Prostate gland (tissue), 2 donors: ENCODE measurements at regions not wholly inside any gene's neighbourhood (a gene's known extent, or its start where the extent isn't known, plus 50 kb on each side); places are given as distances from the start of the nearest gene placed in this dataset.

Source experiments
- DNase-seq: peaks from one replicate; pipeline ENCODE4 v3.0.0-alpha.2; 2019; ENCODE audit warnings: low spot score
- H3K27ac ChIP-seq, 2 donors: fragments of 200-600 bp; sonication (generic); 2 replicates each; pipeline ENCODE4 v1.5.1; 2017 to 2019
- H3K27me3 ChIP-seq: fragments of 200-600 bp; sonication (generic); replicated peaks from 2 replicates; pipeline ENCODE4 v1.5.1; 2019; ENCODE audit not compliant: insufficient read depth
- H3K36me3 ChIP-seq, 2 donors: fragments of 200-600 bp; sonication (generic); 1 replicate in 1 of 2; 2 replicates in 1 of 2; pipeline versions ENCODE4 v1.5.1 to v1.8.1; 2017 to 2019
- H3K4me1 ChIP-seq: fragments of 200-600 bp; sonication (generic); replicated peaks from 2 replicates; pipeline ENCODE4 v1.5.1; 2019
- H3K4me3 ChIP-seq, 2 donors: fragments of 200-600 bp; sonication (generic); 2 replicates each; pipeline ENCODE4 v1.5.1; 2017 to 2019
- H3K9me3 ChIP-seq: fragments of 200-600 bp; sonication (generic); 2 replicates; pipeline ENCODE4 v1.5.1; 2017
- POLR2A ChIP-seq: fragments of 450-650 bp; IDR thresholded peaks from one replicate; pipeline ENCODE4 v1.6.1; 2016; ENCODE audit warnings: antibody characterized with exemption, mild to moderate bottlenecking
- POLR2AphosphoS5 ChIP-seq: sonication (generic); formaldehyde crosslinking; IDR thresholded peaks from one replicate; pipeline ENCODE4 v1.6.1; 2017; ENCODE audit warnings: antibody characterized with exemption
- WGBS: methylation state at CpG from one replicate; pipeline ENCODE4 v1.1.5; 2018; 5-methylcytosine and 5-hydroxymethylcytosine counted together
- intact Hi-C: fragments of 100-400 bp; cut with DNase I; formaldehyde crosslinking; loops from one replicate; pipeline ENCODE4 v1.14.2; 2022
- TF ChIP-seq, protein P1 (sequence below), 4 experiments: fragments of 200-600 bp in 2 of 4; fragments of 450-650 bp in 2 of 4; sonication (generic) in 2 of 4; IDR thresholded peaks; 1 replicate in 3 of 4; 2 replicates in 1 of 4; pipeline ENCODE4 v1.5.1; 2016 to 2019; ENCODE audit warnings: antibody characterized with exemption in 4 of 4, mild to moderate bottlenecking in 2 of 4, moderate library complexity in 2 of 4

DNA sequence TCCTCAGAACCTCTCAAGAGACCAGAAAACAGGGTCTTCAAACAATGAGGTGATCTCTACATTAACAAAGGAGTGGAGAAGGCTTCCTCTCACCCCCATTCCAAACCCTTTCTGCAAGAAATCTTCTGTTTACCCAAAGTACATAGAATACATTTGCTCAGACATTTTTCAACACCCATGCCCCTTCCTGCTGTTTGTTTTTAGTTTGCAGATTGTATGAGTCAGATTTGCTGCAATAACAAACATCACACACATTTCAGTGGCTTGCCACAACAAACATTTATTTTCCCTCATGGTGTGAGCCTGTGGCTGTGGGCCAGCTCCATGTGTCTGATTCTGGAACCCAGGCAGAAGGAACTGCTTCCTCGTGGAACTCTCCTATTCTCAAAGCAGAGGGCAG is 68.2 kb upstream of the BAIAP2L1 start:
- no peaks in the 10 kb centered on the region for H3K4me1 ChIP-seq
- no peak overlapping the region for H3K4me3 ChIP-seq
- no peaks in the 10 kb centered on the region for H3K36me3 ChIP-seq
- intact Hi-C loops, result no loop called here
- WGBS, result 100% methylated on average over 1 of the region's 1 CpG
- H3K27me3 ChIP-seq, result no peaks in the 10 kb centered on the region
- no peak overlapping the region for H3K27ac ChIP-seq
- TF ChIP-seq, protein P1, sequence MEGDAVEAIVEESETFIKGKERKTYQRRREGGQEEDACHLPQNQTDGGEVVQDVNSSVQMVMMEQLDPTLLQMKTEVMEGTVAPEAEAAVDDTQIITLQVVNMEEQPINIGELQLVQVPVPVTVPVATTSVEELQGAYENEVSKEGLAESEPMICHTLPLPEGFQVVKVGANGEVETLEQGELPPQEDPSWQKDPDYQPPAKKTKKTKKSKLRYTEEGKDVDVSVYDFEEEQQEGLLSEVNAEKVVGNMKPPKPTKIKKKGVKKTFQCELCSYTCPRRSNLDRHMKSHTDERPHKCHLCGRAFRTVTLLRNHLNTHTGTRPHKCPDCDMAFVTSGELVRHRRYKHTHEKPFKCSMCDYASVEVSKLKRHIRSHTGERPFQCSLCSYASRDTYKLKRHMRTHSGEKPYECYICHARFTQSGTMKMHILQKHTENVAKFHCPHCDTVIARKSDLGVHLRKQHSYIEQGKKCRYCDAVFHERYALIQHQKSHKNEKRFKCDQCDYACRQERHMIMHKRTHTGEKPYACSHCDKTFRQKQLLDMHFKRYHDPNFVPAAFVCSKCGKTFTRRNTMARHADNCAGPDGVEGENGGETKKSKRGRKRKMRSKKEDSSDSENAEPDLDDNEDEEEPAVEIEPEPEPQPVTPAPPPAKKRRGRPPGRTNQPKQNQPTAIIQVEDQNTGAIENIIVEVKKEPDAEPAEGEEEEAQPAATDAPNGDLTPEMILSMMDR (IDR thresholded peaks at IDR 0.05), result no peak
- no peak for TF ChIP-seq POLR2A
- no peak for TF ChIP-seq POLR2AphosphoS5
- no peaks in the 10 kb centered on the region for H3K9me3 ChIP-seq
- DNase-seq, result no peak

DNA sequence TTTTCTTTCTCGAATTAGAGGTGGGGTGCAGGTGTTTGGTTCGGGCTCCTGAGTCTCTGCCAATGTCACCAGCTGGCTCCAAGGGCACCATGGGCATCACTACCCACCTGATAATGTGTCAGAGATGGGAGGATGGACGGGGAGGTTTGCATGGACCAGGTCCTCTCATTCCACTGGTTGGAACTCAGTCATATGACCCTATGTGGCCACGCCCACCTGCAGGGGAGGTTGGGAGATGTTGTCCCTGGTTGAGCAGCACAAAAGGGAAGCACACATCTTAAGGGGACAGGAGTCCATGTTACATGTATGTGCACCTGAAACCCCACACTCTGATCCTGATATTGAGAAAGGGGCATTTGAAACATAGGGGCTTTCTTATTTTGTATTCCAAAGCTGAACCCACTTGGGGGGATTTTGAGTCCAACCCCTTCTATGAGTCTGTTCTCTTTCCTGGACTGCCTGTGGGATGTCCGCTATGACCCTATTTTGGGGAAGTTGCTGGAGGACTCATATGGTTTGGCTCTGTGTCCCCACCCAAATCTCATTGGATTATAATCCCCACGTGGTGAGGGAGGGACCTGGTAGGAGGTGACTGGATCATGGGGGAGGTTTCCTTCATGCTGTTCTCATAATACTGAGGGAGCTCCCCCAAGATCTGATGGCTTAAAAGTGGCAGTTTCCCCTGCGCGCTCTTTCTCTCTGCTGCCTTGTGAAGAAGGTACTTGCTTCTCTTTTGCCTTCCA is 66.9 kb upstream of the BAIAP2L1 start:
- TF ChIP-seq, protein P1 (IDR thresholded peaks at IDR 0.05), result no peak
- TF ChIP-seq POLR2AphosphoS5 (no peak), POLR2A (no peak)

DNA sequence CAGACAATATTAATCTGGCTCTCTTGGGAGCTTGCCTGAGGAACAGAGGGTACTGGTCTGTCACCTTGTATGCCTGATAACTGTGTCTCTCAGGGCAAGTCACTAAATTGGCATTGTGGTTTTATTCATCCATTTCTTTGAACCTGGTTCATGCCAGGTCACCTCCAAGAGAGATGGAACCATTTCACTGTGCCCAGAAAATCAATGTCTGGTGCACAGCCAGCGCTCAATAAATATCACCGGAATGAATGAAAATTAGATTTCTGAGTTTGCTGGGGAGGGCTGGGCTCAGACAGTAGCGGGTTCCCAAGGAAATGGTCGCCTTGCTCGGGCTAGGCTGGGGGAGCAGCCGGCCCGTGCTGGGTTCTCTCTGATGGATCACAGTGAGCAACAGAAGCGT is 64.1 kb upstream of the BAIAP2L1 start:
- DNase-seq, result no peak
- Histone ChIP-seq H3K4me1 (no peaks in the 10 kb centered on the region), H3K4me3 (no peak overlapping the region), H3K27me3 (no peaks in the 10 kb centered on the region), H3K9me3 (no peaks in the 10 kb centered on the region), H3K27ac (no peak overlapping the region), H3K36me3 (no peaks in the 10 kb centered on the region)
- intact Hi-C loops, result no loop called here
- 86% methylated on average over 8 of the region's 8 CpGs for WGBS
- no peak for TF ChIP-seq POLR2AphosphoS5
- TF ChIP-seq, protein P1 (IDR thresholded peaks at IDR 0.05), result no peak
- no peak for TF ChIP-seq POLR2A

More for the DNA sequence above, 66.9 kb upstream of the BAIAP2L1 start:
- WGBS, result 87% methylated on average over 8 of the region's 8 CpGs
- DNase-seq, result no peak
- Histone ChIP-seq H3K27me3 (no peaks in the 10 kb centered on the region), H3K27ac (no peak overlapping the region), H3K9me3 (no peaks in the 10 kb centered on the region), H3K4me1 (no peaks in the 10 kb centered on the region), H3K36me3 (no peaks in the 10 kb centered on the region), H3K4me3 (no peak overlapping the region)
- intact Hi-C loops, result no loop called here

DNA sequence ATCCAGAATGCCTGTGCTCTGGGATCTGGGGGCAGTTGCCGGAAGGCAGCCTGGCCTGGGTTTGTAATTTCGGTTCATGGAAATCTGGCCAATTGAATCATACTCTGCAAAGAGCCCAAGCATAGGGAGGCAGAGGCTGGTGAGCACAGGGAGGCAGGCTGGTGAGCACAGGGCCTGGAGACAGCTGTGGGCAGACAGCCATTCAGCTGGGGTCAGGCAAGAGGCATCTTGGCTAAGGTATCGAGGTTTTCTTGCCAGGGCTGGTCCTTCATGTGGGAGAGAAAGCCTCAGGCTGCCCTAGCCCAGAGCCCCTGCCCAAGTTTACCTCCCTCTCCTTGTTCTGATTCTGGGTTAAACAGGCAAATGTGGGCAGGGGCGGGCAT is 63.7 kb upstream of the BAIAP2L1 start:
- no peaks in the 10 kb centered on the region for H3K4me1 ChIP-seq
- WGBS, result 55% methylated on average over 4 of the region's 4 CpGs

More for the DNA sequence above, 63.7 kb upstream of the BAIAP2L1 start:
- H3K9me3 ChIP-seq, result no peaks in the 10 kb centered on the region
- TF ChIP-seq, protein P1 (IDR thresholded peaks at IDR 0.05), result no peak
- H3K27ac ChIP-seq, result no peak overlapping the region
- H3K4me3 ChIP-seq, result no peak overlapping the region
- H3K27me3 ChIP-seq, result no peaks in the 10 kb centered on the region
- intact Hi-C loops, result no loop called here
- no peaks in the 10 kb centered on the region for H3K36me3 ChIP-seq
- no peak for DNase-seq
